Neural cell (in vitro differentiated cells): ENCODE measurements at regions not wholly inside any gene's neighbourhood (a gene's known extent, or its start where the extent isn't known, plus 50 kb on each side); places are given as distances from the start of the nearest gene placed in this dataset.

Experiments used
- H2AFZ ChIP-seq: fragments of 200-600, 300-800 bp; sonication (generic), shearing (Covaris generic); 2 replicates; pipeline ENCODE4 v1.6.0; 2014; ENCODE audit warnings: low read depth, mild to moderate bottlenecking, antibody characterized with exemption, low read length, moderate library complexity
- H3F3A ChIP-seq: fragments of 200-600 bp; shearing (Covaris generic); 2 replicates; pipeline ENCODE4 v1.6.1; 2016; ENCODE audit warnings: mild to moderate bottlenecking, moderate library complexity, mixed read lengths, antibody characterized with exemption, low read length; ENCODE audit not compliant: insufficient read depth, poor library complexity, severe bottlenecking
- H3K27ac ChIP-seq: fragments of 200-600, 300-800 bp; sonication (generic), shearing (Covaris generic); 2 replicates; pipeline ENCODE4 v1.5.1; 2014; ENCODE audit warnings: mild to moderate bottlenecking, low read length, moderate library complexity
- H3K27me3 ChIP-seq: fragments of 300-800, 200-600 bp; sonication (generic), shearing (Covaris generic); 2 replicates; pipeline ENCODE4 v1.6.0; 2014; ENCODE audit warnings: mild to moderate bottlenecking, low read depth, low read length, moderate library complexity; ENCODE audit not compliant: insufficient read depth
- H3K36me3 ChIP-seq: fragments of 300-800, 200-600 bp; sonication (generic), shearing (Covaris generic); 2 replicates; pipeline ENCODE4 v1.5.1; 2014; ENCODE audit warnings: mild to moderate bottlenecking, antibody characterized with exemption, low read length, moderate library complexity; ENCODE audit not compliant: insufficient read depth
- H3K4me2 ChIP-seq: fragments of 300-800, 200-600 bp; sonication (generic), shearing (Covaris generic); 2 replicates; pipeline ENCODE4 v1.6.0; 2014; ENCODE audit warnings: mild to moderate bottlenecking, low read length
- H3K4me3 ChIP-seq: fragments of 300-800, 200-600 bp; sonication (generic), shearing (Covaris generic); 2 replicates; pipeline ENCODE4 v1.5.1; 2014; ENCODE audit warnings: mild to moderate bottlenecking, low read length, moderate library complexity
- H3K79me2 ChIP-seq: fragments of 200-600 bp; shearing (Covaris generic); replicated peaks from 2 replicates; pipeline ENCODE4 v1.6.0; 2014; ENCODE audit warnings: mild to moderate bottlenecking, low read length, moderate library complexity; ENCODE audit not compliant: insufficient read depth
- H3K9ac ChIP-seq: fragments of 300-800, 200-600 bp; sonication (generic), shearing (Covaris generic); 2 replicates; pipeline ENCODE4 v1.6.1; 2016; ENCODE audit warnings: mild to moderate bottlenecking, low read length, mixed read lengths
- H3K9me2 ChIP-seq: fragments of 200-600 bp; shearing (Covaris generic); 2 replicates; pipeline ENCODE4 v1.6.1; 2016; ENCODE audit warnings: mild to moderate bottlenecking, low read length, mixed read lengths; ENCODE audit not compliant: insufficient read depth
- H3K9me3 ChIP-seq: fragments of 200-600, 300-800 bp; sonication (generic), shearing (Covaris generic); 2 replicates; pipeline ENCODE4 v1.6.1; 2016; ENCODE audit warnings: mild to moderate bottlenecking, mixed run types, low read length, moderate library complexity, mixed read lengths
- H4K20me1 ChIP-seq: fragments of 200-600 bp; shearing (Covaris generic); 2 replicates; pipeline ENCODE4 v1.6.1; 2016; ENCODE audit warnings: mild to moderate bottlenecking, mixed run types; ENCODE audit not compliant: insufficient read depth
- CTCF ChIP-seq: fragments of 450-650 bp; IDR thresholded peaks from 2 replicates; pipeline ENCODE4 v1.5.1; 2014; ENCODE audit warnings: antibody characterized with exemption, mild to moderate bottlenecking, moderate library complexity; ENCODE audit not compliant: poor library complexity, severe bottlenecking
- EP300 ChIP-seq: fragments of 450-650 bp; conservative IDR thresholded peaks from 2 replicates; pipeline ENCODE4 v1.6.1; 2014; ENCODE audit warnings: antibody characterized with exemption, mild to moderate bottlenecking, moderate library complexity; ENCODE audit not compliant: poor library complexity, severe bottlenecking
- EZH2 ChIP-seq: fragments of 200-600, 300-800 bp; shearing (Covaris generic), sonication (generic); IDR thresholded peaks from 2 replicates; pipeline ENCODE4 v1.6.1; 2014; ENCODE audit warnings: antibody characterized with exemption, low read length, borderline replicate concordance, mild to moderate bottlenecking; ENCODE audit not compliant: insufficient read depth, poor library complexity, severe bottlenecking
- MXI1 ChIP-seq: fragments of 450-650 bp; conservative IDR thresholded peaks from 2 replicates; pipeline ENCODE4 v1.6.1; 2014; ENCODE audit warnings: antibody characterized with exemption, mild to moderate bottlenecking; ENCODE audit not compliant: poor library complexity, severe bottlenecking
- POLR2AphosphoS5 ChIP-seq: IDR thresholded peaks from 2 replicates; pipeline ENCODE4 v1.6.1; 2012
- RAD21 ChIP-seq: fragments of 450-650 bp; conservative IDR thresholded peaks from 2 replicates; pipeline ENCODE4 v1.6.1; 2014; ENCODE audit warnings: antibody characterized with exemption, mild to moderate bottlenecking, moderate library complexity
- REST ChIP-seq: IDR thresholded peaks from 2 replicates; pipeline ENCODE4 v1.6.1; 2012; ENCODE audit warnings: borderline replicate concordance
- SMC3 ChIP-seq: fragments of 450-650 bp; conservative IDR thresholded peaks from 2 replicates; pipeline ENCODE4 v1.6.1; 2014; ENCODE audit warnings: antibody characterized with exemption, mild to moderate bottlenecking, moderate library complexity; ENCODE audit not compliant: poor library complexity
- TAF1 ChIP-seq: IDR thresholded peaks from 2 replicates; pipeline ENCODE4 v1.6.1; 2012; ENCODE audit warnings: low read depth

GRCh38 chr10:3339531-3339950 lies 167.0 kb upstream of the PITRM1 start:
- H3K27ac ChIP-seq, result no peak overlapping the region
- H3K4me2 ChIP-seq, result no peak overlapping the region
- no peaks in the 10 kb centered on the region for H3K9me3 ChIP-seq
- no peaks in the 10 kb centered on the region for H3K9me2 ChIP-seq
- no peak overlapping the region for H3K4me3 ChIP-seq
- H3K27me3 ChIP-seq, result no peaks in the 10 kb centered on the region
- no peak for TF ChIP-seq EP300
- TF ChIP-seq SMC3, result no peak
- TF ChIP-seq REST, result no peak
- no peak for TF ChIP-seq MXI1
- TF ChIP-seq POLR2AphosphoS5, result no peak
- no peak for TF ChIP-seq RAD21
- TF ChIP-seq TAF1, result no peak
- no peak for TF ChIP-seq EZH2
- TF ChIP-seq CTCF, result no peak
- H3K9ac ChIP-seq, result no peak overlapping the region
- H4K20me1 ChIP-seq, result no peaks in the 10 kb centered on the region
- H2AFZ ChIP-seq, result no peak overlapping the region
- H3K36me3 ChIP-seq, result no peaks in the 10 kb centered on the region
- H3F3A ChIP-seq, result no peaks in the 10 kb centered on the region
- H3K79me2 ChIP-seq, result no peaks in the 10 kb centered on the region

GRCh38 chr10:3339121-3339520 lies 166.5 kb upstream of the PITRM1 start:
- H3K4me3 ChIP-seq, result no peak overlapping the region
- no peak overlapping the region for H3K9ac ChIP-seq
- TF ChIP-seq TAF1 (no peak), REST (no peak), SMC3 (no peak), EZH2 (no peak), MXI1 (no peak), EP300 (no peak), CTCF (no peak), POLR2AphosphoS5 (no peak), RAD21 (no peak)
- no peaks in the 10 kb centered on the region for H3K27me3 ChIP-seq
- no peak overlapping the region for H3K4me2 ChIP-seq
- H3F3A ChIP-seq, result no peaks in the 10 kb centered on the region
- no peaks in the 10 kb centered on the region for H3K9me2 ChIP-seq
- no peaks in the 10 kb centered on the region for H3K79me2 ChIP-seq
- H4K20me1 ChIP-seq, result no peaks in the 10 kb centered on the region
- H3K9me3 ChIP-seq, result no peaks in the 10 kb centered on the region
- H3K36me3 ChIP-seq, result no peaks in the 10 kb centered on the region
- H2AFZ ChIP-seq, result no peak overlapping the region
- H3K27ac ChIP-seq, result no peak overlapping the region
